Gastrocnemius medialis (tissue), 4 donors: ENCODE measurements at regions not wholly inside any gene's neighbourhood (a gene's known extent, or its start where the extent isn't known, plus 50 kb on each side); places are given as distances from the start of the nearest gene placed in this dataset.

Experiments
- CTCF ChIP-seq, 5 experiments: fragments of 450-650 bp in 3 of 5; fragments of 200-600 bp in 2 of 5; sonication (generic) in 2 of 5; IDR thresholded peaks in 4 of 5; conservative IDR thresholded peaks in 1 of 5; 1 replicate in 4 of 5; 2 replicates in 1 of 5; pipeline ENCODE4 v1.5.1; 2016 to 2019; ENCODE audit warnings: antibody characterized with exemption in 5 of 5, mild to moderate bottlenecking in 3 of 5, moderate library complexity in 3 of 5
- POLR2A ChIP-seq, 2 donors: fragments of 450-650 bp; IDR thresholded peaks; one replicate each; pipeline ENCODE4 v1.6.1; 2017; ENCODE audit warnings: antibody characterized with exemption in 2 of 2, mild to moderate bottlenecking in 2 of 2, moderate library complexity in 2 of 2

- no peak for TF ChIP-seq CTCF (IDR thresholded peaks at IDR 0.05 in 4 of 5, conservative IDR thresholded peaks at IDR 0.05 in 1 of 5)
- TF ChIP-seq POLR2A (IDR thresholded peaks at IDR 0.05), result no peak
Observed at GRCh38 chr17:71846561-71847110, 274.2 kb upstream of the SOX9 start.
